GM12872 (cell line): ENCODE measurements at regions not wholly inside any gene's neighbourhood (a gene's known extent, or its start where the extent isn't known, plus 50 kb on each side); places are given as distances from the start of the nearest gene placed in this dataset.
A peak's percentile ranks its signal among the peaks of the same experiment; 100 is the strongest.

Experiments
- CTCF ChIP-seq: IDR thresholded peaks from 3 replicates; pipeline ENCODE4 v1.5.1; 2011; ENCODE audit warnings: low read depth, mild to moderate bottlenecking, low read length, moderate library complexity; ENCODE audit not compliant: insufficient read depth

GRCh38 chr4:162972661-162973330 lies 193.9 kb downstream of the NAF1 start:
- TF ChIP-seq CTCF: no peak

- TF ChIP-seq CTCF: no peak
Observed at GRCh38 chr4:162969194-162969593, 197.5 kb downstream of the NAF1 start.

GRCh38 chr4:162959046-162959445 lies 207.6 kb downstream of the NAF1 start:
- peak; percentile 50; the same call in 2 of the 3 replicates for TF ChIP-seq CTCF

GRCh38 chr4:162957521-162958143 lies 209.1 kb downstream of the NAF1 start:
- no peak for TF ChIP-seq CTCF

GRCh38 chr4:162954976-162955375 lies 211.7 kb downstream of the NAF1 start:
- no peak for TF ChIP-seq CTCF

GRCh38 chr4:162952232-162952631 lies 214.5 kb downstream of the NAF1 start:
- no peak for TF ChIP-seq CTCF

GRCh38 chr4:162945713-162946112 lies 221.0 kb downstream of the NAF1 start:
- no peak for TF ChIP-seq CTCF
